Activated T-helper 1 cell treated with anti-CD3 and anti-CD28 coated beads, Interleukin-12 subunit alpha, Interleukin-12 subunit beta, Interleukin-2, Interleukin-4 antibody, amounts not matched to agents 30 ng/mL and 10 ng/mL and 1 ng/mL, durations not matched to agents 14 hours and 24 hours and 36 hours (primary cell): ENCODE measurements at regions not wholly inside any gene's neighbourhood (a gene's known extent, or its start where the extent isn't known, plus 50 kb on each side); places are given as distances from the start of the nearest gene placed in this dataset.
"Not testable (repeated sequence)": the region's sequence is repeated elsewhere in the genome, so short reads cannot be mapped to it uniquely, and the experiment has no call there.

Experiments
- DNase-seq: peaks from one replicate; pipeline ENCODE4 v3.0.0; 2021; ENCODE audit warnings: low spot score
- H3K27ac Mint-ChIP-seq: one replicate; pipeline ENCODE4 v1.8.0; 2021; ENCODE audit warnings: mild to moderate bottlenecking, mixed read lengths
- H3K27me3 Mint-ChIP-seq: one replicate; pipeline ENCODE4 v1.8.0; 2022; ENCODE audit warnings: mild to moderate bottlenecking, moderate library complexity, mixed read lengths; ENCODE audit not compliant: insufficient read depth
- H3K36me3 Mint-ChIP-seq: one replicate; pipeline ENCODE4 v1.8.0; 2021; ENCODE audit warnings: low read depth, mixed read lengths
- H3K4me1 Mint-ChIP-seq: one replicate; pipeline ENCODE4 v1.8.0; 2021; ENCODE audit warnings: low read depth, mixed read lengths
- H3K4me3 Mint-ChIP-seq: one replicate; pipeline ENCODE4 v1.8.0; 2021; ENCODE audit warnings: mild to moderate bottlenecking, moderate library complexity, mixed read lengths
- H3K9me3 Mint-ChIP-seq: one replicate; pipeline ENCODE4 v1.8.0; 2021; ENCODE audit warnings: mixed read lengths
- intact Hi-C: fragments of 100-400 bp; cut with micrococcal nuclease; formaldehyde crosslinking; loops from one replicate; pipeline ENCODE4 v1.15.1; 2024

DNA sequence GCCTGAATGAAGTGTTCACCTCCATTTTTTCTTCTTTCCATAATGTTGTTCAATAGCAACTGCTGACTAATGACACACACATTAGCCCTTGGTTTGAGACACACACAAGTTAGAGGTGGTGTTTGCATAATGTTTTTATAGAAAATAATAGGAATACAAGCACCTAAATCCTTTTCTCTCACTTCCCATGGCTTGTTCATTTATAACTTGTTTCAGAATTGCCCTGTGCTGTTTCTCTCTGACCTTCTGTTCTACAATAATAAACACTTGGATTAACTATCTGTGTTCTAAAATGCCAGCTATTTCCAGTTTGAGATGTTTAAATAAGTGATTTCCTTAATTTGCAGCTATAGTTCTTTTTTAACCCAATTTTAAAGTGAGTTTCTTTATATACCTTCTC, 525.1 kb upstream of the ROBO2 start:
- Mint-ChIP-seq H3K9me3 (peaks cover 3% of the 10 kb centered on the region), H3K36me3 (no peaks in the 10 kb centered on the region), H3K27me3 (no peaks in the 10 kb centered on the region), H3K4me1 (no peaks in the 10 kb centered on the region), H3K27ac (no peak overlapping the region), H3K4me3 (no peak overlapping the region)
- intact Hi-C loops: no loop called here
- no peak for DNase-seq

DNA sequence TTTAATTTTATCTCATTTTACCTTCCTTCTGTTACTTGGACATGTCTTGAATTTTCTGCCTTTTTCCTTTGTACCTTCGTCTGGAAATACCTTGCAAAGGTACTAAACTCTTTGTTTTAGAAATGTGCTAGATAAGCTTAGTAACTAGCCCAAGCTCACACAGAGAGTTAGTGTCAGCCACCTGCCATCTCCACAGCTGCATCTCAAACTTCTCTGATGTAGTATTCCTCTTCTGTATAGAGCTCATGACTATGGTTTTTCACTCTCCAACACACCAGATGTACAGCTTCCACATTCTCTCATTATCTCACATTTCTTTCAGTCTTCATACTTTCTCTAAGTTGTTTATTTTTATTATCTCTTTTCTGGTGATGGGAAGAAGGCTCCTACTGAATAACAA, 516.6 kb upstream of the ROBO2 start:
- intact Hi-C loops: no loop called here
- Mint-ChIP-seq H3K4me1 (no peaks in the 10 kb centered on the region), H3K9me3 (peaks cover under 1% of the 10 kb centered on the region), H3K4me3 (no peak overlapping the region), H3K36me3 (no peaks in the 10 kb centered on the region), H3K27ac (no peak overlapping the region), H3K27me3 (no peaks in the 10 kb centered on the region)
- DNase-seq: no peak

DNA sequence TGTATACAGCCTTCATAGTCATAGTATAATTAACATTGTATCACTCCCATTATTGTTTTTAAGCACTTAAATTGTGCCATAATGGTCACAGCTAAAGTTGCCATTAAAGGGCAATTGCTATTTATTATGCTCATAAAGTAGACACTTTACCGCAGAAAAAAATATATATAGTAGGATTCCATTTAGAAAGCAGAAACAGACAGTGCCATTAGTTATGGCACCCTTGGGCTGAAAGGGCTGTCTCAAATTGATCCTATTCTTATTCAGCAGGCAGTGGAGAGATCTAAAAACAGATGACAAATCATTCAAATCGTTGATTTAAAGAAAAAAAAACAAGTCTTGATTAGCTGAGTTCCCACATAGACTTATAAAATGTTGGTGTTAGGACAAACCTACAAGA, 514.2 kb upstream of the ROBO2 start:
- Mint-ChIP-seq H3K27ac (no peak overlapping the region), H3K4me1 (no peaks in the 10 kb centered on the region), H3K4me3 (no peak overlapping the region), H3K36me3 (no peaks in the 10 kb centered on the region), H3K9me3 (peaks cover 6% of the 10 kb centered on the region), H3K27me3 (no peaks in the 10 kb centered on the region)
- no peak for DNase-seq
- intact Hi-C loops: no loop called here

- Mint-ChIP-seq H3K4me3 (no peak overlapping the region), H3K27me3 (no peaks in the 10 kb centered on the region), H3K36me3 (no peaks in the 10 kb centered on the region), H3K9me3 (peaks cover 6% of the 10 kb centered on the region), H3K27ac (no peak overlapping the region), H3K4me1 (no peaks in the 10 kb centered on the region)
- DNase-seq: no peak
- intact Hi-C loops: no loop called here
These were observed 512.1 kb upstream of the ROBO2 start for GRCh38 chr3:76527773-76528172.

GRCh38 chr3:76532158-76532822, 507.6 kb upstream of the ROBO2 start:
- no peak overlapping the region for H3K27ac Mint-ChIP-seq
- DNase-seq: no peak
- H3K27me3 Mint-ChIP-seq: no peaks in the 10 kb centered on the region
- no peaks in the 10 kb centered on the region for H3K36me3 Mint-ChIP-seq
- H3K4me1 Mint-ChIP-seq: no peaks in the 10 kb centered on the region
- H3K9me3 Mint-ChIP-seq: peaks cover 31% of the 10 kb centered on the region
- intact Hi-C loops: no loop called here
- no peak overlapping the region for H3K4me3 Mint-ChIP-seq

GRCh38 chr3:76533710-76534109, 506.2 kb upstream of the ROBO2 start:
- H3K36me3 Mint-ChIP-seq, H3K4me1 Mint-ChIP-seq, DNase-seq, H3K27ac Mint-ChIP-seq, intact Hi-C loops, H3K27me3 Mint-ChIP-seq, H3K4me3 Mint-ChIP-seq: not testable (repeated sequence)
- peaks cover 26% of the 10 kb centered on the region for H3K9me3 Mint-ChIP-seq

GRCh38 chr3:76537857-76538256, 502.0 kb upstream of the ROBO2 start:
- DNase-seq, H3K27me3 Mint-ChIP-seq, H3K4me1 Mint-ChIP-seq, H3K27ac Mint-ChIP-seq, intact Hi-C loops, H3K4me3 Mint-ChIP-seq, H3K36me3 Mint-ChIP-seq: not testable (repeated sequence)
- peaks cover 25% of the 10 kb centered on the region for H3K9me3 Mint-ChIP-seq

DNA sequence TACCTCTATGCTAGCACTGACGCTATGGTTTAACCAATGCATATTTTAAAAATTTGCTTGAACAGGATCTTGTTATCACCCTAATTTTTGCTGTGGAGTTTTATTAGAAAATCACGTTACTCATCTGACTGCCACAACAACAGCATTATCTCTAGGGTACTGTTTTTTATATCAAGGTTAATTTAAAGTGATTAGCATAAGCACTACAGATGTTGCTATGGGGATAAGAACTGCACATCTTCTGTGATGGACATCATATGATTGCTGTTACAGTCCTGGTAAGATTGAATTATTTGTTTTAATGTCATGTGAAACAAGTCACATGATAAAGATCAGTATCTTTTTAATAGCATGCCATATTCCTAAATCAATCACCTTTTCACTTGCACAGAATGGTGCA, 492.2 kb upstream of the ROBO2 start:
- no peaks in the 10 kb centered on the region for H3K27me3 Mint-ChIP-seq

GRCh38 chr3:76550522-76551201, 489.2 kb upstream of the ROBO2 start:
- H3K27ac Mint-ChIP-seq: no peak overlapping the region
- no peaks in the 10 kb centered on the region for H3K27me3 Mint-ChIP-seq
- no peak for DNase-seq
- peaks cover 13% of the 10 kb centered on the region for H3K9me3 Mint-ChIP-seq
- H3K4me3 Mint-ChIP-seq: no peak overlapping the region
- H3K36me3 Mint-ChIP-seq: no peaks in the 10 kb centered on the region
- H3K4me1 Mint-ChIP-seq: no peaks in the 10 kb centered on the region
- intact Hi-C loops: no loop called here

More for the DNA sequence above, 492.2 kb upstream of the ROBO2 start:
- DNase-seq: no peak
- Mint-ChIP-seq H3K4me3 (no peak overlapping the region), H3K4me1 (no peaks in the 10 kb centered on the region), H3K36me3 (no peaks in the 10 kb centered on the region), H3K27ac (no peak overlapping the region), H3K9me3 (peaks cover 9% of the 10 kb centered on the region)
- intact Hi-C loops: no loop called here

DNA sequence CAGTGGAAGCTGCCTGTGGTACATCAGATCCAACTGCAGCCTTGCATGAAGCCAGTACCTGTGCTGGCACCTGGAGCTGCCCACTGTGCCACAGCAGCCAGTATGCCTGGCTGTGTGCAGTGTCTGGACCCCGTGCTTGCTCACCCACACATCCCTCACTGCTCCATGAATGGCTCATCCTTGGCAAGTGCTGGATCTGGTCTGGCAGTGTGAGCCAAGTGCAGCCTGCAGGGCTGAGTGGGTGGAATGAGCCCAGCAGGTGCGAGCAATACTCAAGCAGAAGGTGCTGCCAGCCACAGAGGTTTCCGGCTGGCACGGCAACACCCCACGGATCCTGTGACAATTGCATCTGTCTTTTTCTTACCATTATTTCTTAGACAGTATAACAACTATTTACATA, 488.2 kb upstream of the ROBO2 start:
- DNase-seq: no peak
- no peak overlapping the region for H3K27ac Mint-ChIP-seq
- no peaks in the 10 kb centered on the region for H3K27me3 Mint-ChIP-seq
- H3K36me3 Mint-ChIP-seq: no peaks in the 10 kb centered on the region
- intact Hi-C loops: no loop called here
- H3K4me1 Mint-ChIP-seq: no peaks in the 10 kb centered on the region
- H3K4me3 Mint-ChIP-seq: no peak overlapping the region
- peaks cover 13% of the 10 kb centered on the region for H3K9me3 Mint-ChIP-seq

- no peaks in the 10 kb centered on the region for H3K4me1 Mint-ChIP-seq
- no peak overlapping the region for H3K27ac Mint-ChIP-seq
- H3K27me3 Mint-ChIP-seq: no peaks in the 10 kb centered on the region
- peaks cover 13% of the 10 kb centered on the region for H3K9me3 Mint-ChIP-seq
- intact Hi-C loops: no loop called here
- no peak overlapping the region for H3K4me3 Mint-ChIP-seq
- no peak for DNase-seq
- no peaks in the 10 kb centered on the region for H3K36me3 Mint-ChIP-seq
These were observed 487.2 kb upstream of the ROBO2 start for GRCh38 chr3:76552653-76553052.

GRCh38 chr3:76554707-76555106, 485.2 kb upstream of the ROBO2 start:
- H3K27me3 Mint-ChIP-seq: no peaks in the 10 kb centered on the region
- intact Hi-C loops: no loop called here
- H3K36me3 Mint-ChIP-seq: no peaks in the 10 kb centered on the region
- no peak for DNase-seq
- H3K9me3 Mint-ChIP-seq: peaks cover 12% of the 10 kb centered on the region
- H3K4me3 Mint-ChIP-seq: no peak overlapping the region
- H3K4me1 Mint-ChIP-seq: no peaks in the 10 kb centered on the region
- H3K27ac Mint-ChIP-seq: no peak overlapping the region

DNA sequence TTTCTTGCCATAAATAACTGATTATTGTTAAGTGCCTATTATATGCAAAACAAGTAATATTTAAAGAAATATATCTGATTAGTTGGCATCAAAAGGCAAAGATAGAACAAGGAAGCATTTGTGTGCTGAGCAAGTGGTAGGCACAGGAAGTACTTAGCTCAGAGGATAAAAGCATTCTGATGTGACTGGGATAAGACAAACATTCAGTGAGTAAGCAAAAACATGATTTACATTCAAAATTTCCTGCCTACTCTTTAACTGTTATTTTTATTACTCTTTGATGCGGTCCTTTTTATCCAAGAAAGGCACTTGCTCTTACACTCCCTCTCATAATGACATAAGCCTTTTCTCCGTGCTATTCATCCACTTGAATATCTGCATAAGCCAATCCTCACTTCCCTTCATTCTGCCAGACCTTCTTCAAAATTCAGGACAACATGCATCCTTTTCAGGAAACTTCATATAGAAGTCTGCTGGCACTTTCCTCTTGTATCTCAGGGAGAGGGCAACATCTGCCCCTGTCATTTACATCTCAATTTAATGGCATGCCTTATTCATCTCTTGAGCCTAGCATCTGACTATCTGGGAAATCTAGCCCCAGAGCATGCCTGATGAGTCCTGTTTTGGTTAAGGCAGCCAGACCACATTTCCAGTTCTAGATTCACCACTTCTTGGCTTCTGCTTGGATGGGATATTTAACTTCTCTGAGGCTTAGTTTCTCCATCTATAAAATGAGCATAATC, 478.2 kb upstream of the ROBO2 start:
- Mint-ChIP-seq H3K27ac (no peak overlapping the region), H3K4me1 (no peaks in the 10 kb centered on the region), H3K4me3 (no peak overlapping the region), H3K27me3 (no peaks in the 10 kb centered on the region), H3K9me3 (peaks cover 4% of the 10 kb centered on the region), H3K36me3 (no peaks in the 10 kb centered on the region)
- intact Hi-C loops: no loop called here
- DNase-seq: no peak
